ENCODE measurements at regions not wholly inside any gene's neighbourhood (a gene's known extent, or its start where the extent isn't known, plus 50 kb on each side); places are given as distances from the start of the nearest gene placed in this dataset.

- Histone ChIP-seq H3K27me3 (replicated peaks; ENCODE audit: control insufficient read depth, insufficient read depth, low read length) (no peaks in the 10 kb centered on the region), H3K9me3 (ENCODE audit: control insufficient read depth, low read length) (peaks cover 4% of the 10 kb centered on the region), H3K9ac (ENCODE audit: low read length) (no peak overlapping the region), H3K4me3 (ENCODE audit: low read length) (no peak overlapping the region), H3K36me3 (ENCODE audit: control insufficient read depth, insufficient read depth, low read length, severe bottlenecking) (no peaks in the 10 kb centered on the region), H3K4me1 (ENCODE audit: control insufficient read depth, insufficient read depth, low read length) (no peaks in the 10 kb centered on the region)
- DNase-seq (ENCODE audit: low read depth): no peak
These were observed 54.4 kb upstream of the CPHXL start for GRCh38 chr16:75780669-75781068.

GRCh38 chr16:75781683-75782343, 55.5 kb upstream of the CPHXL start:
- no peak for DNase-seq (ENCODE audit: low read depth)
- H3K9ac ChIP-seq (ENCODE audit: low read length): no peak overlapping the region
- no peaks in the 10 kb centered on the region for H3K36me3 ChIP-seq (ENCODE audit: control insufficient read depth, insufficient read depth, low read length, severe bottlenecking)
- H3K27me3 ChIP-seq (replicated peaks; ENCODE audit: control insufficient read depth, insufficient read depth, low read length): no peaks in the 10 kb centered on the region
- H3K9me3 ChIP-seq (ENCODE audit: control insufficient read depth, low read length): peaks cover 4% of the 10 kb centered on the region
- no peaks in the 10 kb centered on the region for H3K4me1 ChIP-seq (ENCODE audit: control insufficient read depth, insufficient read depth, low read length)
- no peak overlapping the region for H3K4me3 ChIP-seq (ENCODE audit: low read length)

- Histone ChIP-seq H3K9me3 (ENCODE audit: control insufficient read depth, low read length) (peaks cover 4% of the 10 kb centered on the region), H3K4me1 (ENCODE audit: control insufficient read depth, insufficient read depth, low read length) (no peaks in the 10 kb centered on the region), H3K4me3 (ENCODE audit: low read length) (no peak overlapping the region), H3K9ac (ENCODE audit: low read length) (no peak overlapping the region), H3K36me3 (ENCODE audit: control insufficient read depth, insufficient read depth, low read length, severe bottlenecking) (no peaks in the 10 kb centered on the region), H3K27me3 (replicated peaks; ENCODE audit: control insufficient read depth, insufficient read depth, low read length) (no peaks in the 10 kb centered on the region)
- no peak for DNase-seq (ENCODE audit: low read depth)
These were observed 61.1 kb upstream of the CPHXL start for GRCh38 chr16:75787440-75787839.

- Histone ChIP-seq H3K9me3 (ENCODE audit: control insufficient read depth, low read length) (peaks cover 4% of the 10 kb centered on the region), H3K9ac (ENCODE audit: low read length) (no peak overlapping the region), H3K27me3 (replicated peaks; ENCODE audit: control insufficient read depth, insufficient read depth, low read length) (no peaks in the 10 kb centered on the region), H3K4me1 (ENCODE audit: control insufficient read depth, insufficient read depth, low read length) (no peaks in the 10 kb centered on the region), H3K36me3 (ENCODE audit: control insufficient read depth, insufficient read depth, low read length, severe bottlenecking) (no peaks in the 10 kb centered on the region), H3K4me3 (ENCODE audit: low read length) (no peak overlapping the region)
- peak; percentile 82 for DNase-seq (ENCODE audit: low read depth)
These were observed 62.9 kb upstream of the CPHXL start for GRCh38 chr16:75789237-75789636.

DNA sequence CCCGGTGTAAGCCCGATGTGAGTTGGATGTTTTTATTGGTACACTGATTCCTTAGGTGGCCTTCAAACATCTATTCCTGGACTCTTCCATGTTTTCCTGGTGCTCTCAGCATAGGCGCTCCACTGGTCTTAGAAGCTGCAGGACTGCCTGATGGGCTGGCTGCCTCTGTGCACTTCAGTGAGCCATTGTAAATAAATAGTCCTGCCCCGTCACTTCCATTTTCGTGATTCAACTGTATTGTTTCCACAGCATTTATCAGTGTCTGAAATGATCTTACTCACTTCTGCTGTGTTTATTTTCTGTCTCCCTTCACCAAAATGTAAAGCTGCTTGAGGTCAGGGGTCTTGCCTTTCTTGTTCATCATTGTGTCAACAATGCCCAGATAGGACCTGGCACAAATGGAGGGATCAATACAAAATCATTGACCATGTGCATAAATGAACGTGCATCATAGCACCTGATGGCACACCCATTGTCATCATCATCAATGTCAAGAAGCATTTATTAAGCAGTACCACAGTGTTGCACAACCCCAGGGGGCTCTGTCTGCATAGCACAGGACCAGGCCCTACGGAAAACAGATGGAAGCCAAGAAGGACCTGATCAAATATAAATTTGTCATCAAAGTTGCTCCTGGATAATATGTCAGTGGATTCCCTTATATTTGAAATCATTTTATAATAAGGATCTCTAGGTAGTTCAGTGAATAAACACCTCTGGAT, 66.6 kb upstream of the CPHXL start:
- H3K9ac ChIP-seq (ENCODE audit: low read length): no peak overlapping the region
- no peaks in the 10 kb centered on the region for H3K36me3 ChIP-seq (ENCODE audit: control insufficient read depth, insufficient read depth, low read length, severe bottlenecking)
- H3K4me1 ChIP-seq (ENCODE audit: control insufficient read depth, insufficient read depth, low read length): no peaks in the 10 kb centered on the region
- H3K9me3 ChIP-seq (ENCODE audit: control insufficient read depth, low read length): no peaks in the 10 kb centered on the region
- DNase-seq (ENCODE audit: low read depth): no peak
- H3K4me3 ChIP-seq (ENCODE audit: low read length): no peak overlapping the region
- H3K27me3 ChIP-seq (replicated peaks; ENCODE audit: control insufficient read depth, insufficient read depth, low read length): no peaks in the 10 kb centered on the region

GRCh38 chr16:75793641-75794040, 67.4 kb upstream of the CPHXL start:
- Histone ChIP-seq H3K36me3 (ENCODE audit: control insufficient read depth, insufficient read depth, low read length, severe bottlenecking) (no peaks in the 10 kb centered on the region), H3K4me1 (ENCODE audit: control insufficient read depth, insufficient read depth, low read length) (no peaks in the 10 kb centered on the region), H3K9me3 (ENCODE audit: control insufficient read depth, low read length) (no peaks in the 10 kb centered on the region), H3K9ac (ENCODE audit: low read length) (no peak overlapping the region), H3K4me3 (ENCODE audit: low read length) (no peak overlapping the region), H3K27me3 (replicated peaks; ENCODE audit: control insufficient read depth, insufficient read depth, low read length) (no peaks in the 10 kb centered on the region)
- no peak for DNase-seq (ENCODE audit: low read depth)

DNA sequence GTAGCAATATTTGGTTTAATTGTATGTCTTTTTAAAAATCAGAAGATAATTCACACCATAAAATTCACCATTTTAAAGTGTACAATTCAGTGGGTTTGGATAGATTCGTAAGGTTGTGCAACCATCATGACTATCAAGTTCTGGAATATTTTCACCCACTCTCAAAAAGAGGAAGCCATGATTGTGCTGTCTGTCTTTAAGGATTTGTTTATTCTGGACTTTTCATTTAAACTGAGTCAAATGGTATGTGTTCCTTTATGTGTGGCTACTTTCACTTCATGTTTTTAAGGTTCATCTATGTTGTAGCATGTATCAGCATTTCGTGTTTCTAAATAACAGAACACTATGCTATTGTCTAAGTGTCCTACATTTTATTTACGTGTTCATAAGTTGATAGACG, 68.1 kb upstream of the CPHXL start:
- Histone ChIP-seq H3K9me3 (ENCODE audit: control insufficient read depth, low read length) (no peaks in the 10 kb centered on the region), H3K27me3 (replicated peaks; ENCODE audit: control insufficient read depth, insufficient read depth, low read length) (no peaks in the 10 kb centered on the region), H3K36me3 (ENCODE audit: control insufficient read depth, insufficient read depth, low read length, severe bottlenecking) (no peaks in the 10 kb centered on the region), H3K9ac (ENCODE audit: low read length) (no peak overlapping the region), H3K4me1 (ENCODE audit: control insufficient read depth, insufficient read depth, low read length) (no peaks in the 10 kb centered on the region), H3K4me3 (ENCODE audit: low read length) (no peak overlapping the region)
- no peak for DNase-seq (ENCODE audit: low read depth)

DNA sequence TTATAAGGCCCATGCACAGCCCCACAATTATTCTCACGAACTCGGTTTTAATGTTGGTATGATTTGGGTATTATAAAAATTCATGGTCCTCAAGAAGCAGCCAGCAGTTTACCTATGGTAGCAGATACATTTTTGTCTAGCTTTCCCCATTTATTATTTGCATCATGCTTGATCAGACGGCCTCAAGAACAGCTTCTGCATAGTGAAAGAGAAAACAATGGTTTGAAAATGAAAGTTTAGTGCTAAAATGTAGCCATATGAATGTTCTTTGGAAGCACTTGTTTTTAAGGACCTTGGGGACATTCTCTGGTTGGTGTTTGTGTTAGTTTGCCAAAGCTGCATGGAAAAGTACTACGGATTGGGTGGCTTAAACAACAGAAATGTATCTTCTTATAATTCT, 72.4 kb upstream of the CPHXL start:
- Histone ChIP-seq H3K9me3 (ENCODE audit: control insufficient read depth, low read length) (no peaks in the 10 kb centered on the region), H3K4me1 (ENCODE audit: control insufficient read depth, insufficient read depth, low read length) (no peaks in the 10 kb centered on the region), H3K9ac (ENCODE audit: low read length) (no peak overlapping the region), H3K36me3 (ENCODE audit: control insufficient read depth, insufficient read depth, low read length, severe bottlenecking) (no peaks in the 10 kb centered on the region), H3K4me3 (ENCODE audit: low read length) (no peak overlapping the region), H3K27me3 (replicated peaks; ENCODE audit: control insufficient read depth, insufficient read depth, low read length) (no peaks in the 10 kb centered on the region)
- no peak for DNase-seq (ENCODE audit: low read depth)

DNA sequence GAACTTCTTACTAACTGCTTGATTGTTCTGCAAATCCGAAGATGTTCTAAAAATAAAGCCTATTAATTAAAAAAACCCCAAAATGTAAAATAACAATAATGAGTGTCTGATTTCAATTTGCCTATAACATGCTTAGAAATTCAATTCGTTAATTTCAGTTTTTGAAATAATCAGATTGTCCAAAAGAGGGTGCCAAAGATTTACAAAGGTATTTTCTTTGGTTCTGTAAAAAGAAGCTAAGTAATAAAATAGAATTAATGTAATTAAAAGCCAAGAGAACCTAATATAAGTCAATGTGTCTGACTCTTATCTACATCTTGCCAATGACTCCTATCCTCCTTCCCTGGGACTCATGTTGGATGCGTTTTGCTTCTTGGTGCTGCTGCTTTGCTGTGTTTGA, 75.0 kb upstream of the CPHXL start:
- H3K36me3 ChIP-seq (ENCODE audit: control insufficient read depth, insufficient read depth, low read length, severe bottlenecking): no peaks in the 10 kb centered on the region
- peaks cover 7% of the 10 kb centered on the region for H3K4me1 ChIP-seq (ENCODE audit: control insufficient read depth, insufficient read depth, low read length)
- no peaks in the 10 kb centered on the region for H3K9me3 ChIP-seq (ENCODE audit: control insufficient read depth, low read length)
- H3K9ac ChIP-seq (ENCODE audit: low read length): no peak overlapping the region
- H3K4me3 ChIP-seq (ENCODE audit: low read length): no peak overlapping the region
- peak; percentile 17 for DNase-seq (ENCODE audit: low read depth)
- H3K27me3 ChIP-seq (replicated peaks; ENCODE audit: control insufficient read depth, insufficient read depth, low read length): no peaks in the 10 kb centered on the region

DNA sequence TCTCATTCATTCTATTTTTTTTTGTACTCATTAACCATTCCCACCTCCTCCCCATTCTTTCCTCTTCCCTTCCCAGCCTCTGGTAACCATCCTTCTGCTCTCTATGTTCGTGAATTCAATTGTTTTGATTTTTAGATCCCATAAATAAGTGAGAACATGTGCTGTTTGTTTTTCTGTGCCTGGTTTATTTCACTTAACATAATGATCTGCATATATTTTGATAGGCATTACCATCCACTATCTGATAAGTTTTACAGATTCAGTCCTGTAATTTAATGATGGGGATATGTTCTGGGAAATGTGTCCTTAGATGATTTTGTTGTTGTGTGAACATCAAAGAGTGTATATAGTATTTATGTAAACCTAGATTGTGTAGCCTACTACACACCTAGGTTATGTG, 77.5 kb upstream of the CPHXL start:
- H3K4me3 ChIP-seq (ENCODE audit: low read length): no peak overlapping the region
- DNase-seq (ENCODE audit: low read depth): no peak
- no peaks in the 10 kb centered on the region for H3K36me3 ChIP-seq (ENCODE audit: control insufficient read depth, insufficient read depth, low read length, severe bottlenecking)
- no peaks in the 10 kb centered on the region for H3K9me3 ChIP-seq (ENCODE audit: control insufficient read depth, low read length)
- no peak overlapping the region for H3K9ac ChIP-seq (ENCODE audit: low read length)
- H3K27me3 ChIP-seq (replicated peaks; ENCODE audit: control insufficient read depth, insufficient read depth, low read length): no peaks in the 10 kb centered on the region
- peaks cover 7% of the 10 kb centered on the region for H3K4me1 ChIP-seq (ENCODE audit: control insufficient read depth, insufficient read depth, low read length)

DNA sequence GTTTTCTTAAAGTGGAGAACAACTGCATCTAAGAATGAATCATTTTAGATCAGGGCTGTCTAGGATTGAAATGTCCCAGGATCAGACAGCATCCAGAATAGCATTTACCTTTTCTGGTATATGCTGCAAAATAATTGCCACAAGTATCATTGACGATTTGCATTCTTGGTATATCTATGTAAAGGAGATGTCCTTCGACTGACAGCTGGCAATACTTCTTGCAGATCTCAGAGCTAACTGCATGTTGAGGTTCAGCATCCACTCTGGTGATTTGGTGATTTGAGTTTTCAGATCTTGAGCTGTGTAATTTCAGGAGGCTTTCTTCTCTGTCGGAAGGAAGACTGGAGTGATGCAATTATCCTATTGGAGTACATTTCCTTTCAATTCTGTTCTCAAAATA, 78.1 kb upstream of the CPHXL start:
- H3K4me1 ChIP-seq (ENCODE audit: control insufficient read depth, insufficient read depth, low read length): peaks cover 7% of the 10 kb centered on the region
- H3K4me3 ChIP-seq (ENCODE audit: low read length): no peak overlapping the region
- H3K9ac ChIP-seq (ENCODE audit: low read length): no peak overlapping the region
- no peaks in the 10 kb centered on the region for H3K27me3 ChIP-seq (replicated peaks; ENCODE audit: control insufficient read depth, insufficient read depth, low read length)
- DNase-seq (ENCODE audit: low read depth): no peak
- no peaks in the 10 kb centered on the region for H3K9me3 ChIP-seq (ENCODE audit: control insufficient read depth, low read length)
- no peaks in the 10 kb centered on the region for H3K36me3 ChIP-seq (ENCODE audit: control insufficient read depth, insufficient read depth, low read length, severe bottlenecking)

- Histone ChIP-seq H3K27me3 (replicated peaks; ENCODE audit: control insufficient read depth, insufficient read depth, low read length) (no peaks in the 10 kb centered on the region), H3K9ac (ENCODE audit: low read length) (no peak overlapping the region)
- no peak for DNase-seq (ENCODE audit: low read depth)
These were observed 79.7 kb upstream of the CPHXL start for GRCh38 chr16:75805946-75806345.

More at GRCh38 chr16:75805946-75806345, 79.7 kb upstream of the CPHXL start:
- peaks cover 21% of the 10 kb centered on the region for H3K4me1 ChIP-seq (ENCODE audit: control insufficient read depth, insufficient read depth, low read length)
- no peaks in the 10 kb centered on the region for H3K36me3 ChIP-seq (ENCODE audit: control insufficient read depth, insufficient read depth, low read length, severe bottlenecking)
- H3K4me3 ChIP-seq (ENCODE audit: low read length): no peak overlapping the region
- H3K9me3 ChIP-seq (ENCODE audit: control insufficient read depth, low read length): no peaks in the 10 kb centered on the region
